A172 (cell line): ENCODE measurements at regions not wholly inside any gene's neighbourhood (a gene's known extent, or its start where the extent isn't known, plus 50 kb on each side); places are given as distances from the start of the nearest gene placed in this dataset.
"Not testable (repeated sequence)": the region's sequence is repeated elsewhere in the genome, so short reads cannot be mapped to it uniquely, and the experiment has no call there.

Experiments
- DNase-seq: peaks from one replicate; pipeline ENCODE4 v3.0.0-alpha.2; 2015; ENCODE audit warnings: low spot score

DNA sequence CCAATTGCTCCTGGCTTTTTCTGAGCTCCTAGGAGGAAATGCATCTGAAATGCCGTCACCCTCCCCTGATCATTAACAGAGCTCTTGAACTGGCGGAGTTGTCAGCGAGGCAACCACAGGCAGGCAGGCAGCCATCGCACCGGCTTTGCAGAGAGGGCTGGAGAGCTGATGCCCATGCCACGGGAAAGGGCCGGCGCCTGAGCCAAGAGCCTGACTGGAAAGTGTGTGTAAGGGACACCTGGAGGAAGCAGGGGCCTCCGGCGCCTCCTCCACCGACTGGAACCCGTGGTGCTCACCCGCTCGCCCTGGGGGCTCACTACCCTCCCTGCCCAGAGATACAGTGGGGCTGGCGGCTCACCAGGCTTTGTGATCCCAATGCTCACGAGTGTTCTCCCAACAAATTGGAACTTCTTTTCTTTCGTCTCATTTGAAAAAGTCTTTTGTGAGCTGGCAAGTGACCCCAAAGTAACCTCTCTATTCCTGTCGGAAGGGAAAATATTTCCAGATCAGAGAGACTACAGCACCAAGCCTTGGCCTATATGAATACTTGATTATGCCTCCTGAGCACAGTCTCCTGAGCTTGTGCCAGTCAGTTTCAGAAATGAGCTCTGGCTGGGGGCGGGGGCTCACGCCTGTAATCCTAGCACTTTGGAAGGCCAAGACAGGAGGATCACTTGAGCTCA lies 97.7 kb upstream of the SLC25A33 start:
- DNase-seq: no peak

DNA sequence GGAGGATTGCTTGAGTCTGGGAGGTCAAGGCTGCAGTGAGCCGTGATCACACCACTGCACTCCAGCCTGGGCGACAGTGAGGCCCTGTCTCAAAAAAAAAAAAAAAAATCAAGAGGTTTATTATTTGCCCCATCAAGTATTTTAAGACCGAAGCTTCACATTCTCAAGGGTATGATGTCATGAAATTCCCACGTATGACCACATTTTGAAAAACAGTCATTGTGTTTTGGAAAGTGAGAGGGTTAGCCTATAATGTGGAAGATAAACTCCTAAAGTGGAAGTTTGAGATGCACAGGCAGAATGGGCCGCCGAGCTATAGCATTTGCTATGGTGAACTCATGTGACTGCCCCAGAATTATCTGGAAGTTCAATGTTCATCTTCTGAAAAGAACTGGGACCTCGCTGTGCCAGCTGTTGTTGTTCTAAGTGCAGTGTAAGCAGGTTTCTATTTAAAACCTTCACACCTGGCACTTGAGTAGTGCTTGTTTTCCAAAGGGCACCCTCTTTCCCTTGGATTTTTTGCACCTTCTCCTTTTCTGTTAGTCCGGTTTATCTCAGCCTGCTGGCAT lies 96.9 kb upstream of the SLC25A33 start:
- DNase-seq: no peak

DNA sequence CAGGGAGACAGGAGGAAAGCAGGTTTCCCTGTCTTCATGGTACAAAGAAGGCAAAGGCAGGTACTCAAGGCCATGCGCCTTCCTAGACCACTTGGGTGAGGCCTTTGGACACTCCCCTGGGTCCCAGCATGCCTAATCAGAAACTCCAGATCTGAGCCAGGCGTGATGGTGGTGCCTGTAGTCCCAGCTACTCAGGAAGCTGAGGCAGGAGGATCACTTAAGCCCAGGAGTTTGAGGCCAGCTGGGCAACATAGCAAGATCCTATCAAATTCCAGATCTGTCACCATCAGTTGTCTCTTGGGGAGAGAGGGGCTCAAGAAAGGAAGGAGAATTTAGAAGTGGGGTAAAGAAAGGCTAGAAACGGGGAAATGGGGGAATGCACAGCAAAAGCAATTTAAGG lies 96.3 kb upstream of the SLC25A33 start:
- DNase-seq: no peak

DNA sequence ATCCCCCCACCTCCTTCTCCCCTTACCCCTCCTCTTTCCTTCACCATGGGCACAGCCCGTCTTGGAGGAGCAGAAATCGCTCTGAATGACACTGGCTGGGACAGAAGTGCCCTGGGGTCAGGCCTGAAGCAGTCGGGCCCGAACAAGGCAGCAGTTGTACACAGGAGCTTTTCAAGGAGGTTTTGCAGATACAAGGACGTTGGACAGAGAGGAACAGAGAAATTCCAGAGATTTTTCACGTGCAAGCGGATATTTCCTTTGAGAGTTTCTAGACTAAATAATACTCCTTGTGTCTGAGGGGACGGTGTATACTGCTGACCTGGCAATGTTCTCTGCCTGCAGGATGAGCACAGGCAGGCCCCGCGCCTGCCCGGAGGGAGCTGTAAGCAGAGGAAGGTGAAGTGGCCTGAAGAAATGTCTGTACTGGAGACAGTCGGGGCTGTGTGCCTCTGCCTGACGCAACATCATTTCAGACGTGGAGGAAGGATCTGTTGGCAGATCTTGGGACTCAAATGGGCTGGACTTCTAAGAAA lies 95.3 kb upstream of the SLC25A33 start:
- DNase-seq: no peak

DNA sequence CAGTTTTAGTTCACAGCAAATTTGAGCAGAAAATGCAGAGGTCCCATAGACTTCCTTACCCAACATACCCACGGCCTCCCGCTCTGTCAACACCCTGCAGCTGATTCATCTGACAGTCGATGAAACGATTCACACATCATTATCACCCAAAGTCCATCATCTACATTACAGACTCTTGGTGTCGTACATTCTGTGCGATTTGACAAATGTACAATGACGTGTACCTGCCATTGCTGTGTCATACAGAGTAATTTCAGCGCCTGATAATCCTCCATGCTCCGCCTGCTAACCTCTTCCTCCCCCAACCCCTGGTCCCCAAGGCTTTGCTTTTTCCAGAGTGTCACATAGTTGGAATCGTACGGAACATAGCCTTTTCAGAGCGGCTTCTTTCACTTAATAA lies 94.7 kb upstream of the SLC25A33 start:
- DNase-seq: no peak

DNA sequence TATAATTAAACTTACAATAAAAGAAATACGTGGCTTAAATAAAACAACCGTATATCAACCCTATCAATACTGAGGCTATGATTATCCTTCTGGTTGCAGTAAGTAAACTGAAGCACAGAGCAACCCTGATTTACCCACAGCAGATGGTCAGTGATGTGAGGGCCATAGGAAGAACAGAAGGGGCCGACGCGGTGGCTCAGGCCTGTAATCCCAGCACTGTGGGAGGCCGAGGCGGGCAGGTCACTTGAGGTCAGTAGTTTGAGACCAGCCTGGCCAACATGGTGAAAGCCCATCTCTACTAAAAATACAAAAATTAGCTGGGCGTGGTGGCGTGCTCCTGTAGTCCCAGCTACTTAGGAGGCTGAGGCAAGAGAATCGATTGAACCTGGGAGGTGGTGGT lies 94.2 kb upstream of the SLC25A33 start:
- not testable (repeated sequence) for DNase-seq

DNA sequence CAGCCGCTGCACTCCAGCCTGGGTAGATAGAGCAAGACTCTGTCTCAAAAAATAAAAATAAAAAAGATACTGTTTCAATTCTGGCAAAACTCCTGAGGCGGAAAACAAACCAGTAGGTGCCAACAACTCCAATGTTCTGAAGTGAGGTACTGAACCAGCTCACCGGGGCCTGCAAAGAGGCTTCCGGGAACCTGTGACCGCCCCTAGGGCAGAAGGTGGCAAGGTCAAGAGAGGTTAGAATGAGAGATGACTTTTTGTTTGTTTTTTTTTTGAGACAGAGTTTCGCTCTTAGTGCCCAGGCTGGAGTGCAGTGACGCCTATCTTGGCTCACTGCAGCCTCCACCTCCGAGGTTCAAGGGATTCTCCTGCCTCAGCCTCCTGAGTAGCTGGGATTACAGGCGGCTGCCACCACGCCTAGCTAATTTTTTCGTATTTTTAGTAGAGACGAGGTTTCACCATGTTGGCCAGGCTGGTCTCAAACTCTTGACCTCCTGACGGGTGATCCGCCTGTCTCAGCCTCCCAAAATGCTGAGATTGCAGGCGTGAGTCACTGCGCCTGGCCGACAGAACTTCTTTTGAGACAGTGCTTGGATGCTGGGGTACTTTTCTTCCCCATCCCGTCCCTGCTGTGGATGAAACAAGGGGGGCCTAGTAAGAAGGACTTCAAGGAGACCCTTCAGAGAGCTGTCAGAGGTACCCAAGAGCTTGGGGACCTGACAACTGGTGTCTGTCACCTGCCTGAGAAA lies 91.9 kb upstream of the SLC25A33 start:
- DNase-seq: no peak

DNA sequence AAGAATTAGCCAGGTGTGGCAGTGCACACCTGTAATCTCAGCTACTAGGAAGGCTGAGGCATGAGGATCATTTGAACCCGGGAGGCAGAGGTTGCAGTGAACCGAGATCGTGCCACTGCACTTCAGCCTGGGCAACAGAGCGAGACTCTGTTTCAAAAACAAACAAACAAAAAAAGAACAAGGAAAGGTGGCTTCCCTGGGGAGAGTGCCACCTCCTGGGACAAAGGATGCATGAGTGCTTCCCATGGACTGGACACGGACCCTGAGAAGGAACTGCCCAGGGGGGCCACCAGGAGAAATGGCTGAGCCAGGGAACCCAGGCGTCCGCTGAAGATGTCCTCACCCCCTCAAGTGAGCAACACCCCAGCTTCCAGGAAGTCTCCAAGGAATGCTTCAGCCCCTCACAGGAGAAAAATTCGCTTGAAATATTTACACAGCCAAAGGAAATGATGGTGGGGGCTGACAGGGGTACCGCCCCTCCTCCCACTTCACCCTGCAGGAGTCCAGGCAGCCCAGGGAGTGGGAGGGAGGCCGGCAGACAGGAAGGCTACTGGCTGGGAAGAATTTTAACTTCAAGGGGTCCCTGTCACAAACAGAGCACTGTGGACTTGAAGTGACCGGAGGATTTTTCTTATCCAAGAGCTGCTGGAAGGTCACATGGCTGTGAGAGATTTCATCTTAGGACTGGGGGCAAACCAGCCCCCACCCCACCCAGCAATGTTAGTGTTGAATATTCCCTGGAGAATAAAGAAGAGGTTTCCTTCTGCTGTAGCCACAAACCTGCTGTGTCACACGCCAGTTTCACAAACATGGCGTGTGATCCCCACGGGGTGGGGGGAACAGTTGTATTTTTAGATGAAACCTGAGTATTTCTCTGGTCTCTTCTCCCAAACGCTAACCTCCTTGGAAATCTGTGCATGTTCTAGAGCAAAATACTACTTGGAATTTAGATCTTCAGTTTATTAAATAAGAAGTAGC lies 90.8 kb upstream of the SLC25A33 start:
- DNase-seq: no peak

DNA sequence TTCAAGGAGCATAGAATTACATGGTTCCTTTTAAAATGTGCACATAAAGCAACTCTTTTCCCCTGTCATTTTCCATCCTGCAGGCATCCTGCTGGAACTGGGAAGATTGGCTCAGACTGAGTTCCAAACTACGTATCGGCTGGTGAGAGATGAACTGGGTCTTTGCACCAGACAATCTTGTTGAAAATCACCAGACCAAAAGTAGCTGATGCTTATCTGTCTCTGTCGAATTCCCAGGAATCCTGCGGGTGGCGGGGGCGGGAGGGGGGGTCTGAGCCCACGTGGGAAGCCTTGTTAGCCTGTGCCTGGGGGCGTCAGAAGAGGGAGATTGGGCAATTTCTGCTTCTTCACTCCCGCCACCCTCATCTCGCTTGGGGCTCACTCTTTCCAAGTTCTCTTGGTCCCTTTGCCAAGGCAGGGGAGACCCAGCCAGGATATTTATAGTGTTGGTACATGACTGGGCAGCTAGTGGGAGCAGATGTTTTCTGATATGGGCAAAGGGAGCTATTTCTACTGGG lies 90.1 kb upstream of the SLC25A33 start:
- no peak for DNase-seq

DNA sequence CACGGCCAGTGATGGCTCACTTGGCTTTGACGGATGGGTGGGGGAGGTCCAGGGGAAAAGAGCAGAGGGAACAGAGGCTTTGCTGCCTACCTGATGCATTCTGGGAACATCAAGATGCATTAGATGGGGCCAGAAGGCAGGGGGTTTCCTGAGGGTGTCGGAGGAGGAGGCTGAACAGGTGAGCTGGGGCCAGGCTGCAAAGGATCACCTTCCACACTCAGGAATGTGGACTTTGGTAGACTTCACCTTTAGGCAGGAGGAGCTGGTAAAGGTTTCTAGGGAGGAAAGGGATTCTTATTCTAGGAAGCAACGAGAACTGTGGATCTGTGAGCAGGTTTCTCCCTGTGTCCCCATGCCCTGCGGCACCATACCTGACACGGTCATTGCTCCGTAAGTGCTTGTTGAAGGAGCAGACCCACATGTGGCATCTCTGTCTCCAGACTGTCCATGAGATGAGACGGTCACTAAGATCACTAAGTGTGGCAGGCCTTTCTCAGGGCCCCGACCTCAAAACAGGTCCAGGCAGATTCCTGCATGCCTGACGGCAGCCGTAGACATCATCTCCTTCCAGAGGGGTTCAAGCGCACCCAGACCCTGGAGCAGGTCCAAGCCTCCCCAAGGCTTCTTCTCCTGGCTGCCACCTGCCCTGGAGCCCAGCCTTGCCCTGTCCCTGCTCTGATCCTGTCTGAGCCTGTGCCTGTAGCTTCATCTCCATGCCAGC lies 89.1 kb upstream of the SLC25A33 start:
- DNase-seq: no peak

DNA sequence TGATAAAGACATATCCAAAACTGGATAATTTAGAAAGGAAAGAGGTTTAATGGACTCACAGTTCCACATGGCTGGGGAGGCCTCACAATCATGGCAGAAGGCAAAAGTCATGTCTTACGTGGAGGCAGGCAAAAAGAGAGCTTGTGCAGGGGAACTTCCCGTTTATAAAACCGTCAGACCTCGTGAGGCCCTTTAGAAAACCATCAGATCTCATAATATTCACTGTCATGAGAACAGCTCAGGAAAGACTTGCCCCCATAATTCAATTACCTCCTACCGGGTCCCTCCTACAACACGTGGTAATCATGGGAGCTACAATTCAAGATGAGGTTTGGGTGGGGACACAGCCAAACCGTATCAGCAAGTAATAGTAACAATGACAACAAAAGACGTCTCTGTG lies 88.2 kb upstream of the SLC25A33 start:
- no peak for DNase-seq

DNA sequence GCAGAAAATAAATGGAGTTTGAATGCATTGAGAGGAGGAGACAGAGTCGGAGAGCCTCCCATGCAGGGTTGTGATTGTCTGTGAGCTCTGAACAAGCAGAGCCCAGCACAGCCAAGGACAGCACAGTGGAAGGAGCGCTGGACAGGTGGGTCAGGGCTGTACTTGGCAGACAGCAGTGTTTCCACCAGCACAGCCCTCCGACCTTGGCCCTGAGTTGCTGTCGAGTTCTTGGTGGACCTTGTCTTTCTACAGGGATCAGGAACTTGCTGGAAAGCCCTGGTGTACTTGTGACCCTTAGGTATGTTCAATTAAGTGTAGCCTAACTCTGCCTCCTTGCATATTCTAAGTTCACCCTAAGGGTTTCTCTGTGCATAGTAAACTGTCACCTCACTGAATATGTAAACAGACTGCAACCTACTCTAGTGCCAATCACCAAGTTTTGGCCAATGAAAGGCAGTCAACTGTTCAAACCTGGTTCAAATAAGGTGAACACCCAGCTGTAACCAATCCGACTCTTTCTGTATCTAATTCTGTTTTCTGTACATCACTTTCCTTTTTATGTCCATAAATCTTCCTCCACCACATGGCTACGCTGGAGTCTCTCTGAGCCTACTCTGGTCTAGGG lies 86.6 kb upstream of the SLC25A33 start:
- DNase-seq: no peak

DNA sequence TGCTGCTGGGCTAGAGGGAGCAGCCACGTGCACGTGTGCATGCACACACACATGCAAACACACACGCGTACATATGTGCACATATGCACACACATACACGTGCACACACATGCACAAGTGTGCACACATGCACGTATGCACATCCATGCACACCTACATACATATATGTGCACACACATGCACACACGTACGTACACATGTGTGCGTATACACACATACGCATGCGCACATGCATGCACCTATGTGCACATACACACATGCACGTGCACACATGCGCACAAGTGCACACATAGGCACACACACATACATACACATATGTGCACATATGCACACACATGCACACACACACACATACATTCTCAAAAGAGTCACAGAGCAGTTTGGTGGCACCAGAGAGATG lies 85.9 kb upstream of the SLC25A33 start:
- DNase-seq: no peak

DNA sequence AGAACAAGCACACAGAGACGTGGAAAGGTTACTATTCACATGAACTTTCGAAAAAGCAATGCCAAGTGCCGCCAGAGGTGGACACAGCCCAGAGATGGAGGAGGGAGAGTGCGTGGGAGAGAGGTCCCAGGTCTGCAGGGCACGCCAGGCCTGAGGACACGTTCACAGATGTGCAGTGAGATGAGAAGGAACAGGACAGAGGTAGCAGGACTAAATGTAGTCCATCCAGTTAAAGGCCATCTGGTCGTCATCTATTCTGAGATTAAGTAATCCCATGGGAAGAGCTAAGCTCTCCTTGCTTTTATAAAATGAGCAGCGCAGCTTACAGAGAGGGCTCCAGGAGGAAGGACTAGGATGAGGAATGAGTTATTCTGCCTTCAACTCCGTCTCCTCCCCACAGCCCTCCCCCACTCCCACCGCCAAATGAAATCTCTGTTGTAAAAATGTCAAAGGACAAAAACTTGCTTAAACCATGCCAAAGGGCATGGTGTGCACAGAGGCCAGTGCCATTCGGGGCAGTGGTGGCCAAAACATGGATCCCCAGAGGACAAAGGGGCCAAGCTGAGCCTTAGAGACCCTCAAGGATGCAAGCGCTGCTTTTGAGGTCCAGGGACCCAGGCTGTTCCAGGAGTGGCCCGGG lies 85.4 kb upstream of the SLC25A33 start:
- DNase-seq: no peak

DNA sequence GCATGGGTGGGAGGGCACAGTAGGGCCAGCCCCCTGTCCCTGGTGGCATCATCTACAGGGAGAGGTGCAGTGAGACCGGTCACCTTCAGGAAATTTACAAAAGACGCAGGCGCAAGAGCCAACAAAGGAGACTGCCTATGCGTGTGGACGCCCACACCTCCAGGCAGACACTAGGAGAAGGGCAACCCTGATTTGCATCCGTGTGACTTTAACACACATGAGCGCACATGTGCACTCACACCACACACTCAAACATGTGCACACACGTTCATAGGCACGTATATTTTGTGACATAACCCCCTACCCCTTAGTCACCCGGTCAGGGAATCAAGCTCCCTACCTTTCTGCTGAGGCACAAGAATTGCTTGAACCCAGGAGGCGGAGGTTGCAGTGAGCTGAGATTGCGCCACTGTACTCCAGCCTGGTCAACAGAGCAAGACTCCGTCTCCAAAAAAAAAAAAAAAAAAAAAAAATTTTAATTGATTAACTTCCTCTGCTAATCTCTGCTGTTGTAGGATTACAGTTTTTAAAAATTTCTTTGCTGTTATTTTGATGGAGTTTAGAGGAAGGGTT lies 84.7 kb upstream of the SLC25A33 start:
- DNase-seq: no peak

DNA sequence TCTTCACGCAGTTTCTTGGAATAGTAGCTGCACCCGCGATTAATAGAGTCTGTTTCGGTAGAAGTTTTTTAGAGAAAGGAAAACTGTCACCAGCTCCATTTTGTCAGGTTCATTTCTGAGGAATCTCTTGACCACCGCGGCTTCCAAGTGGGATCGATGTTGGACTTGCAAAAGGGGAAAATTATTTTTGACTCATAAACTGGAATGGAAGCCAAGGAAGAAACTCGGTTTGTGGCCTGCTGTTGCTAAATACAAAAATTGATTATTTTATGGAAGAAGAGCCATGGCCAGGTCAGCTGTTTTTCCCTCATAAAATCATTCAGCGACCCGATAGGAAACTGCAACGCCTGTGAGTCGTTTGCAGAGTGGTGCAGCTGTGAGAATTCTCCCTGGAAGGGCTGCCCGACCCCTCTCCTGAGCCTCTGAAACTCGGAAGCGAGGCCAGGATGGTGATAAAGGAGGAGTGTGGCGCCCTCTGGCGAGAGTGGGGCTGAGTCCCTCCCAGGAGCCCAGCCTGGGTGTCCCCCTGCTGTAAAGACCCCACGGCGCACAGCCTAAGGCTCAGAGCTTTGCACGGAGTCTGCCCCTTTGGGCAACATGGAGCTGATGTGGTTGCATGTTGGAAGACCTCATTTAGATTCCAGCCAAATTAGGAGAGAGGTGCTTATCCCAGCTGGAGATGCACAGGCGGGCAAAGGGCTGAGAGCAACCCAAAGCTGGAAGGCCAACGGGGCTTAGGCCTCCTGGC lies 83.6 kb upstream of the SLC25A33 start:
- DNase-seq: no peak

DNA sequence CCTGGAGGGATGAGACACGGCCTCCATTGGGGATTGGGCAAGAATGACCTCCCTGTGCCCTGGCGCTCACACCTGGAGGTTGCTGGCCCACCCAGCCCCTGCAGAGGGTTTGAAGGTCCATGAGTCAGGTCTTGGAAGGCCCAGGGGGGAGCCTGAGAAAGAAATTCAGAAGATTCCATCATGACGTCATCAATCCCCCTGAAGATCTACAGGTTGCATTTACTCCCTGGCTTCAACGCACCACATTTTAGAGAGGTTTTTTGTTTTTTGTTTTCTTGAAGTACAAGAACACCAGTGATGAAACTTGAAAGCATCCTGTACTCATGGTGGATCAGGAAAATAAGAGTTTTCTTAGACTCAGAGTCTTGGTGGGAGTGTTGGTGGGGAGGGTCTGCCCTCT lies 82.4 kb upstream of the SLC25A33 start:
- DNase-seq: no peak

DNA sequence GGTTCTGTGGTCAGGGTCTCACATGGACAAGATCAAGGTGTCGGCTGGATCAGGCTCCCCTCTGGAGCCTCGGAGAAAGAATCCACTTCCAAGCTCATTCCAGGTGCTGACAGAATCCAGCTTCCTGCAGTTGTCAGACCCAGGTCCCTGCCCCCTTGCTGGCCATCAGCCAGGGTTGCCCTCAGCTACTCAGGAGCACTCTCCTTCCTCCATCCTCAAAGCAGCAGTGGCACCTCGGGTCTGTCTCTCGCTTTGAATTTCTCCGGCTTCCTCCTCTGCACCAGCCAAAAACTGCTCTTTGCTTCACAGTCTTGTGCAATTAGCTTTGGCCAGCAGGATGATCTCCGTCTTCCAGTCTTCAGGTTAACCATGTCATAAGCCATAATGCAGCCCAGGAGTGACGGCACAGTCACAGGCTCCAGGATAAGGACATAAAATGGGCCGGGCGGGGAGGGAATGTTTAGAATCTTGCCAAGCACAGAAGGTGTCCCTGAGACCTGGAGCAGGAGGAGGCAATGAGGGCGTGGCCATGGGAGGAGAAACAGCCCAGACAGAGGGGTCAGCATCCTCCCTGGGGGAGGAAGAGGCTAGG lies 79.4 kb upstream of the SLC25A33 start:
- no peak for DNase-seq
